HG02571 (cell line): ENCODE measurements at regions not wholly inside any gene's neighbourhood (a gene's known extent, or its start where the extent isn't known, plus 50 kb on each side); places are given as distances from the start of the nearest gene placed in this dataset.

Experiments
- ATAC-seq: cut with Tn5 transposase; IDR thresholded peaks from one replicate; pipeline ENCODE4 v1.9.1; 2021; ENCODE audit warnings: mild to moderate bottlenecking, moderate library complexity; ENCODE audit not compliant: unreplicated experiment

- ATAC-seq: no peak
These were observed 79.3 kb downstream of the PCTP start for GRCh38 chr17:55829995-55830612.

DNA sequence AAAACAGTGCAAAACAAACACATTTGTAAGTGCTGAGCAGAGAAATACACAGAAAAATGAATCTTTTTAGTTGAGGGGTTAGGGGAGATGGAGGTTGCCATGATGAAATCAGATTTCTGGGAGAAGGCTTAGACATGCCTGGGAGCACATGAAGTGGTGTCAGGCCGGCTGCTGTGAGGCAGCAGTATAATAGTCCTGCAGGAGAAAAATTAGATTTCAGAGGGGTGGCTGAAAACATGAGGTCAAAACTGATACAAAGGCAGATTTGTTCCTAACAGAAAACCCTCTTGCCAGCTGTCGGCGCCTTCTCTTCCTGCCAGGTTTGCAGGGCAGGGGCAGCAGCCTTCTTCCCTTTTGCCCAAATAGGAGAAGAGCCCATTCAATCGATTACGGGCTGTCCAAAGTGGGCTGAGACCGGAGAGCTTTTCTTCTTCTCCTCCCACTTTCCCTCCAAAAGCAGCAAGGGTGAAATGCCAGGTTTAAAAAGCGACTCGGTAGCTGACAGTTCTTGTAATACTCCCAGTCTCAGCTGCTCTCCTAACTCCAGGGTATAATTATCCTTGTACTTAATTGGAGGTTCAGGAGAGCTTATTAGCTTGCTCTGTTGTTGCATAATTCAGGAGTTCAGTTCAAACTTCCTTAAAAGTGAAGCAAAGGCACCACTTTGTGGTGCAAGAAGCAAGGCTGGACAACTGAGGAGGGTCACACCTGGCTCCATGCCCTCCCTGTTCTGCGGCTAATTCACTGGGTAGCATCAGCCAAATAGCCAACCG, 80.0 kb downstream of the PCTP start:
- ATAC-seq: no peak

DNA sequence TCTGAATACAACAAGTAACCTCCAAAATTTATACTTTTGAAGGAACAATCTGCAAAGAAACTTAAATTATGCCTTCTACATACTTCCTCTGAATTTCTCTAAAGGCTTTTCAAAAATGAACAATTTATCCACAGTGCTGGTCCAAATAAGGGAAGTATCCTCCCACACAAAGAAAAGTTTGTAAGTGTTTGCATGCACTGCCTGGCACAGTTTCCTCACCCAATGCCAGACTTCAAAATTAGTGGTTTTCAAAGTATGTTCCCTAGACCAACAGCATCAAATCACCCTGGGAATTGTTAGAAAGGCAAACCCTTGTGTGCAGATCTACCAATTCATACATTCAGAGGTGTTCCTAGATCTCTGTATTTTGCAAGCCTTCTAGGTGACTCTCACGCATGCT, 82.5 kb downstream of the PCTP start:
- ATAC-seq: no peak

DNA sequence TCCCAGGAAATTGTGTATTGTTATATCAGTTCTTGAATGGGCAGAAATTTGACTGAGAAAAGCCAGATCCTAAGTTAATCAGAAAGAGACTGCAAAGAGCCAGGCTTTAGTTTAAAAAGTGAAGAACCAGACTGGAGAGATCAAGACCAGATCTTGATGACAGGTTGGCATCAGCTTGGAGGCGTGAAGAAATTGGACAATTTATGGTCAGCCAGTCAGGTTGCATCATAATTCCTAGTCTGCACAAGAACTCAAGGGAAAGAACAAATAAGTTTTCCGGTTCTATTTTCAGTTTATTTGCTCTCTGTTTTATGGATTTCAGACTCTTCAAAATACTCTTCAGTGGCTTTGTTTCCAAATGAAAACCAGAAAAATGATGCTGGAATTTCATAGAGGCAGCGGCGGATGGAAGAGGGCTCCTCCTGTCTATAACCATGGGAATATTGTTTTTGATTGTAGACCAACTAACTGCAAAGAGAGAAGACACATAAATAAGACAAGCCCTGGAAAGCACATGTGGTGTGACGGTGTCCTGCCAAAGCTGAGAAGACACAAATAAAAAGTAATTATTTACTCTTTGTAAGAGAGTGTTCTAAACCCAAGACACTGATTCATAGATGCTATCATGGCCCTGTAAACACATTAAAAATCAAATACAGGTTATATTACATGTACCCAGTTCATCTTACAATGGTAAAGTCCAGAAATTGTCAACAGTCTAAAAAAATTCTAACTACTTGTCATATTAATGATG, 91.7 kb downstream of the PCTP start:
- ATAC-seq: no peak

GRCh38 chr17:55843785-55844184, 92.9 kb downstream of the PCTP start:
- ATAC-seq: no peak

- no peak for ATAC-seq
These were observed 94.5 kb downstream of the PCTP start for GRCh38 chr17:55845385-55845784.

GRCh38 chr17:55846745-55847144, 95.9 kb downstream of the PCTP start:
- no peak for ATAC-seq

DNA sequence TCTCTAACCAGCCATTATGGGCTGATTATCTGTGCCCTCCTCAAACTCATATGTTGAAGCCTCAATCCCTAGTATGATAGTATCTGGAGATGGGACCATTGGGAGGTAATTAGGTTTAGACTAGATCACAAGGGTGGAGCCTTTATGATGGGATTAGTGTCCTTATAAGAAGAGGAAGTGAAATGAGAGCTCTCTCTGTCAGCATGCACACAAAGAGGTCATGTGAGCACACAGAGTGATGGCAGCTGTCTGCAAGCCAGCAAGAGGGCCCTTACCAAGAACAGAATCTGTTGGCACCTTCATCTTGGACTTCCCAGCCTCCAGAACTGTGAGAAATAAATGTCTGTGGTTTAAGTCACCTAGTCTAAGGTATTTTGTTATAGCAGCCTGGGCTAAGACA, 101.9 kb downstream of the PCTP start:
- no peak for ATAC-seq

DNA sequence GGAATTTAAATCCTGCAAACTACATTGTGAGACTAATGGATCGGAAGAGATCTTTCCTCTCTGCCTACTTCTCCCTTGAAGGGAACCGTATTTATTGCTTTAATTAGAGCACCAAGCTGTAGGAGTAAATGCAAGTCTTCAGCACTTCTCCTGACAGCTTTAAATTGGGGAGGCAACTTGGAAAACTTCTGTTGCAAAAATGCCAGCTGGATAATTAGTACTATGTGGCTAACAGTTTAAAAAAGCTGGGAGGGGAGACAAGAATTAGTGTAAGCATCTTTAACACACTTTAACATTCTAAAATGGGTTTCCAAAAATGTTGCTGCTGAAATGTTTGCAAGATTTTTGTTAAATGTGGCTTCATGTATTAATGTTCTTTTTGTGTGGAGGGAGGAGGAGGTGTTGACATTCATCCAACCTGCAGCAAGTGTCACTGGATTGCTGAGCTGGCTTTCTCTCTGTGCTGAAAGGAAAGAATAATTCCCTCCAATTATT, 108.5 kb downstream of the PCTP start:
- ATAC-seq: no peak

- ATAC-seq: no peak
These were observed 114.4 kb downstream of the PCTP start for GRCh38 chr17:55865072-55865762.

DNA sequence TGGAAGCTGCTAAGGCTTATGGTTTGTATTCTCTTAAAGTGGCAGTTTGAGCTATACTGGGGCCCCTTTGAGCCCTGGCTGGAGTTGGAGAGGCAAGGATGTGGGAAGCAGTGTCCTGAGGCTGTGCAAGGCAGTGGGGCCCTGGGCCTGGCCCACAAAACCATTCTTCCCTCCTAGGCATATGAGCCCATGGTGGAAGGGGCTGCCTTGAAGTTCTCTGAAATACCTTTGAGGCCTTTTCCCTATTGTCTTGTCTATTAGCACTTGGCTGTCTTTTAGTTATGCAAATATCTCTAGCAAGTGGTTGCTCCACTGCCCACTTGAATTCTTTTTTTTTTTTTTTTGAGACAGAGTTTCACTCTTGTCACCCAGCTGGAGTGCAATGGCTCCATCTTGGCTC, 119.2 kb downstream of the PCTP start:
- no peak for ATAC-seq

- no peak for ATAC-seq
These were observed 121.5 kb downstream of the PCTP start for GRCh38 chr17:55872374-55872773.

GRCh38 chr17:55873017-55873758, 122.3 kb downstream of the PCTP start:
- no peak for ATAC-seq

- no peak for ATAC-seq
These were observed 132.3 kb downstream of the PCTP start for GRCh38 chr17:55883149-55883548.

DNA sequence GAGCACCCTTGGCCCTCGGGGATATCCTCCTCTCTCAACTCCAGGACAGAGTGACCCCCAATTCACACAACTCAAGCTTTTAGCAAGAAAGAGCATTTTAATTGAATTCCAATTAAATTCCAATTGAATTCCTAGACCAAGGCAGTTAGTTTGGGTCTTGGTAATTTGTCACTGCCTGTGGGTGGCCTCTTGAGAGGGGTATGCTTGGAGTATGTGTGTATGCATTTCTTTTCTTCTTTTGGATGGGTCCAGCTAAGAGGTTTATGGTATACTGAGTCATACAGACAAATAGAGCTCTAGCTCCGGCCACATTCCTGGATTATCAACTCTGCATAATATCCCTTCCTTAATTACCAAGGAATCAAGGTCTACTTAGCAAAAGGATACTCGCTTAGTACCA, 136.7 kb downstream of the PCTP start:
- no peak for ATAC-seq

- ATAC-seq: no peak
These were observed 138.4 kb downstream of the PCTP start for GRCh38 chr17:55889271-55889670.

DNA sequence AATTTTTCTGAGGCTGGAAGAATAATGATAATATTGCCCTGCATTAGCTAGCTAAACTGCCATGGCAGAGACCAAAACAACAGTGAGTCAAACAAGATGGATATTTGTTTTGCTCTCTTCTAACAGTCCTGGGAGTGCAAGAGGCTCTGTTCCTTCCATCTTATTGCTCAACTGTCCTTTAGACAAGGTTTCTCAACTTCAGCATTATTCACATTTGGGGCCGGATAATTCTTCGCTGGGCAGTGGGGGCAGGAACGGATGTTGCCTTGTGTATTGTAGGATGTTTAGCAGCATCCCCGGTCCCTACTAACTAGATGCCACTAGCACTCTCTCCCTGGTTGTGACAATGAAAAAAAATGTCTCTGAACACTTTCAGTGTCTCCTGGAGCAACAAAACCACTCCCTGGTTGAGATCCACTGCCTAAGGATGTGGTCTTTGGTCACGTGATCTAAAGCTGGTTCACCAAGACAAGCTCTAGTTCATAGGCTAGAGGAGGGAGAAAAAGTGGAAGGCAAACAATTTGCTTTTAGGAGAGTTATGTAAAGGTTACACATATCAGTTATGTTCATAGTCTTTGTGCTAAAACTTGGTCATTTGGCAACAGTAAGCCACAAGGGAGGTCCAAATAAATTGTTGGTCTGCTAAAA, 144.4 kb downstream of the PCTP start:
- no peak for ATAC-seq

DNA sequence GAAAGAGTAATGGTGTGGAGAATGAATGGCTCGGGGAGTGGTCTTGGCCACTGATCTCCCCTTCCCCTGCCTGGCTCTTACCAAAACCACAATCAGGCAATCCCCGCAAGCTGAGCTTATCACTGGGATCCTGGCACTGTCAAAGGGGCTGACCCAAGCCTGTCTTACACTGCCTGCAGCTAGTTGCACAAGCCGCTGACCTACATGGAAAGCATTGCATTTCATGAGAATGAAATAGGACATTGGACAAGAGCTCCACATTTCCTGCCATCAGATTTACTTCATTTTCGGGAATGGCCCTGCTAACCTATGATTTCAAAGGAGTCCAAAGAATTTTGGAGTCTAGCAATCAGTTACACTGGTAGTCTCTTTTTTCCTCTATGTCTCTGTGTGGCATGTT, 146.4 kb downstream of the PCTP start:
- ATAC-seq: no peak

DNA sequence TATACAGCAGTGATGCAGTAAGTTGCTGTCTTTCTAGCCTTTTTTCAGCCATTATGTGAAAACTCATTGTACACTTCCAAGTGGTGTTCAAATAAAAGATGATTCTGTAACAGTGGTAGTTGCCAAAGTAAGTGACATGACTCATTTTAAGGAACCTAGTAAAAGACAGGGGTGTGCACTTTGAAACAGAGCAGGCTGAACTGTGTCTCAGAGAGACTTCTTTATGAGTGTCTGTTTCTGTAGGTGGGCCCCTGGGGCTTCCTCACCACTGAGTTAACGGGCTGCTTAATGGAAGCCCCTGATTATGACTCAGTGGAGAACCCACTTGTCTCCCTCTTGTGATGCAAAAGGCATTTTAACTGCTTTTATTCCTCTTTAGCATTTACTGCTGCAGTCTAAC, 147.3 kb downstream of the PCTP start:
- ATAC-seq: no peak

DNA sequence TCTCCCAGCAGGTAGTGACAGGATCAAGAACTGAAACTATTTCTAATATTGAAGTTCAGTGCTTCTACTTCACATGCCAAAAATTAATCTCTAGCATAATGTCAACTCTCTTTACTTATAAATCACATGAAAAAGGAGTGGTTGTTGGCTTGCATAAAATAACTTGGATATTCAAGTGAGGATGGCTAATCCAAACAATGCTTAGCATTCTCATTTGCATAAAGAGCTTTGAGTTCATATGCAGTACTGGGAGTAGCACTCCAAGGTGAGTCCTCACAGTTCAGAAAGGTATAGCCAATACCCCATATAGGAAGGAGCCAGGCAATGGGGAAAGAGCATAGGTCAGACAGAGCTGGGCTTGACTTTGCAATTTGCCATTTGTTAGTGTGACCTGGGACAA, 149.3 kb downstream of the PCTP start:
- no peak for ATAC-seq
